Lower leg skin (tissue), 4 donors: ENCODE measurements at regions not wholly inside any gene's neighbourhood (a gene's known extent, or its start where the extent isn't known, plus 50 kb on each side); places are given as distances from the start of the nearest gene placed in this dataset.
A peak's percentile ranks its signal among the peaks of the same experiment; 100 is the strongest.
"Not testable (repeated sequence)": the region's sequence is repeated elsewhere in the genome, so short reads cannot be mapped to it uniquely, and the experiment has no call there.

Experiments used
- DNase-seq, 2 donors: peaks; one replicate each; pipeline ENCODE4 v3.0.0-alpha.2; 2019; ENCODE audit warnings: low spot score in 2 of 2
- H3K4me3 ChIP-seq: fragments of 200-600 bp; sonication (generic); 2 replicates; pipeline ENCODE4 v1.5.1; 2017; ENCODE audit warnings: mild to moderate bottlenecking, low read depth; ENCODE audit not compliant: poor library complexity, severe bottlenecking
- POLR2A ChIP-seq, 2 donors: fragments of 450-650 bp; IDR thresholded peaks; one replicate each; pipeline ENCODE4 v1.6.1; 2016 to 2017; ENCODE audit warnings: antibody characterized with exemption in 2 of 2, mild to moderate bottlenecking in 1 of 2, moderate library complexity in 1 of 2
- WGBS, 2 donors: methylation state at CpG; one replicate each; pipeline ENCODE4 v1.1.5; 2018; 5-methylcytosine and 5-hydroxymethylcytosine counted together
- intact Hi-C: fragments of 100-400 bp; cut with DNase I; formaldehyde crosslinking; loops from one replicate; pipeline ENCODE4 v1.15.0; 2023; ENCODE audit warnings: low total_unique reads
- TF ChIP-seq, protein P1 (sequence below), 3 donors: fragments of 450-650 bp; IDR thresholded peaks; one replicate each; pipeline ENCODE4 v1.5.1; 2016; ENCODE audit warnings: antibody characterized with exemption in 3 of 3, mild to moderate bottlenecking in 3 of 3, moderate library complexity in 2 of 3

DNA sequence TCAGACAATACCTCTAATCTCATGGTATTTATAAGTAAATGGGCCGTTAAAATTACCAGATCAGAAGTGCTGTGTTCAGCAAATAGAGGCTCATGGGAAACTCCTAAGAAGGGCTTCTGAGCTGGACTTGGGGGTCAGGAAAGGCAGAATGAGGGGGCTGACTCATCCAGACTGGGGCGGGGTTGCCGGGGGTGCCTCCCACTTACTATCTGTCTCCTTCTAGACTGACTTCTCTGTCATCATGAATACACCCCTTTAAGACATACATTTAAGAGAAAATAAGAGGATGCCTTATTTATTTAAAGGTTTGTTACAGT lies 96.0 kb upstream of the ERRFI1 start:
- WGBS, 2 donors: 91 to 95% methylated on average over 3 of the region's 3 CpGs
- H3K4me3 ChIP-seq: no peak overlapping the region
- intact Hi-C loops: no loop called here
- TF ChIP-seq POLR2A (IDR thresholded peaks at IDR 0.05): no peak
- DNase-seq: no peak

DNA sequence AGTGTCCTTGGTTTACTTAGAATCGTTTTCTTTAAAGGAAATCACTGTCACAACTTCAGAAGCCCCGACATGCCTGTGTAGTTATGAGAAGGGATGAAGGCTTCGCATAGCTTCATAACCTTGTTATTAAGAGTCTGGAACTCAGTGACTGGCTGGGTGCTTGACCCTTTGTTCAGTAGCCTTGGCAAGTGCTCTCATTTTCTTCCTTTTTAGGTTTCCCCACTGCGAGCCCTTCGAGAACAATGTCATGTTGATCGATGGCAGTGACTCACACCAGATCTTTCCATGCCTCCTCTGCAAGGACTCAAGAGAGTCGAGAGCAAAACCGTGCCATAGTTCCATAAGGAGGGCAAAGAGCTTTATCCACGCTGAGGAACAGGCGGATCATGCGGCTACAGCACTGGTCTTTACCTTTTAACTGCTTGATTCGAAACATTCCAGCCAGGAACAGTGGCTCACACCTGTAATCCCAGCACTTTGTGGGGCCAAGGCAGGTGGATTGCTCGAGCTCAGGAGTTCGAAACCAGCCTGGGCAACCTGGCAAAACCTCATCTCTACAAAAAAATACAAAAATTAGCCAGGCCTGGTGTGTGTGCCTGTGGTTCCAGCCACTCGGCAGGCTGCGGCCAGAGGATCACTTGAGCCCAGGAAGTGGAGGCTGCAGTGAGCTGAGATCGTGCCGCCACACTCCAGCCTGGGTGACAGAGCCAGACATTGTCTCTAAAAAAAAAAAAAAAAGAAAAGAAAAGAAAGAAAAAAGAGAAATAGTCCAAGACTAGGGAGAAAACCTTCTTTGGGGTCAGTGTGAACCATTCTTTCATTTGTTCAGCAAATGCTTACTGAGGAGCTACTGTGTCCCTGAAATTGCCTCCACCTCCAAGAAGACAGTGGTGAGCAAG lies 95.4 kb upstream of the ERRFI1 start:
- DNase-seq: peak in 1 of 2 donors; percentile 58
- intact Hi-C loops: no loop called here
- WGBS, 2 donors: 62 to 71% methylated on average over 18 of the region's 18 CpGs
- TF ChIP-seq POLR2A (IDR thresholded peaks at IDR 0.05): no peak
- TF ChIP-seq, protein P1, sequence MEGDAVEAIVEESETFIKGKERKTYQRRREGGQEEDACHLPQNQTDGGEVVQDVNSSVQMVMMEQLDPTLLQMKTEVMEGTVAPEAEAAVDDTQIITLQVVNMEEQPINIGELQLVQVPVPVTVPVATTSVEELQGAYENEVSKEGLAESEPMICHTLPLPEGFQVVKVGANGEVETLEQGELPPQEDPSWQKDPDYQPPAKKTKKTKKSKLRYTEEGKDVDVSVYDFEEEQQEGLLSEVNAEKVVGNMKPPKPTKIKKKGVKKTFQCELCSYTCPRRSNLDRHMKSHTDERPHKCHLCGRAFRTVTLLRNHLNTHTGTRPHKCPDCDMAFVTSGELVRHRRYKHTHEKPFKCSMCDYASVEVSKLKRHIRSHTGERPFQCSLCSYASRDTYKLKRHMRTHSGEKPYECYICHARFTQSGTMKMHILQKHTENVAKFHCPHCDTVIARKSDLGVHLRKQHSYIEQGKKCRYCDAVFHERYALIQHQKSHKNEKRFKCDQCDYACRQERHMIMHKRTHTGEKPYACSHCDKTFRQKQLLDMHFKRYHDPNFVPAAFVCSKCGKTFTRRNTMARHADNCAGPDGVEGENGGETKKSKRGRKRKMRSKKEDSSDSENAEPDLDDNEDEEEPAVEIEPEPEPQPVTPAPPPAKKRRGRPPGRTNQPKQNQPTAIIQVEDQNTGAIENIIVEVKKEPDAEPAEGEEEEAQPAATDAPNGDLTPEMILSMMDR (IDR thresholded peaks at IDR 0.05): no peak
- no peak overlapping the region for H3K4me3 ChIP-seq

DNA sequence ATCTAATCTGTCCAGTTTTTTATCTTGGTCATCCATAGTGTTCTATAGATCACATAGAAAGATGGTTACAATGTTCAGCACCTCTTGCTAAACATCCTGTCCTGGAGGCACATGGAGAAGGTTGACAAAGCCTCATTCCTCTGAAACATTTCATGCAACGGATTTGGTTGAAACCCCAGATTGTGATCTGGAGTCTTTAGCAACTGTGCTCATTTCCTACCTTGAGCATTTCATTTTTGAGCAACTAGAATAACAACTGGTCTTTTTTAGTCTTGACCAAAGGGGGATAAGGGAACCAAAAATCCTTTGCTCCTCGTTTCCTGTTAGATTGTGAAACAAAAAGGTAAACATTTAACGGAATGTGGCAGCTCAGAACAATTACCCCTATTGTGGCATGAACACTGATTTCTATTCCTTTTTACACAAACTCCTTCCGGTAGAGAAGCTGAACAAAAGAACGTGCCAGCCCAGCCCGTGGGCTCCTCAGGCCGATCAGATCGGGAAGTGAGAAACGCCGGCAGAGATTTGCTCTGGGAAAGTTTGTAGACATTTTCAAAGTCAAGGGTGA lies 94.7 kb upstream of the ERRFI1 start:
- 54 to 63% methylated on average over 10 of the region's 10 CpGs for WGBS, 2 donors
- intact Hi-C loops: no loop called here
- no peak overlapping the region for H3K4me3 ChIP-seq
- DNase-seq: no peak
- no peak for TF ChIP-seq POLR2A (IDR thresholded peaks at IDR 0.05)
- TF ChIP-seq, protein P1 (IDR thresholded peaks at IDR 0.05): no peak

DNA sequence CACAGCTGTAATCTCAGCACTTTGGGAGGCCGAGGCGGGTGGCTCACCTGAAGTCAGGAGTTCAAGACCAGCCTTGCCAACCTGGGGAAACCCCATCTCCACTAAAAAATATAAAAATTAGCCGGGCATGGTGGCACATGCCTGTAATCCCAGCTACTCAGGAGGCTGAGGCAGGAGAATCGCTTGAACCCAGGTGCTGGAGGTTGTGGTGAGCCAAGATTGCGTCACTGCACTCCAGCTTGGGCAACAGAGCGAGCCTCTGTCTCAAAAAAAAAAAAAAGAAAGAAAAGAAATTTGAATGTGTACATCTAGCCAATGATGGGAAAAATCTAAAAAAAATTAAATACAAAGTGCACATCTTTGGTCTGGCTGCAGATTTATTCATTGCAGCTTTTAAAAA lies 92.6 kb upstream of the ERRFI1 start:
- intact Hi-C loops, H3K4me3 ChIP-seq, DNase-seq: not testable (repeated sequence)
- WGBS, 2 donors: 72 to 77% methylated on average over 6 of the region's 6 CpGs

DNA sequence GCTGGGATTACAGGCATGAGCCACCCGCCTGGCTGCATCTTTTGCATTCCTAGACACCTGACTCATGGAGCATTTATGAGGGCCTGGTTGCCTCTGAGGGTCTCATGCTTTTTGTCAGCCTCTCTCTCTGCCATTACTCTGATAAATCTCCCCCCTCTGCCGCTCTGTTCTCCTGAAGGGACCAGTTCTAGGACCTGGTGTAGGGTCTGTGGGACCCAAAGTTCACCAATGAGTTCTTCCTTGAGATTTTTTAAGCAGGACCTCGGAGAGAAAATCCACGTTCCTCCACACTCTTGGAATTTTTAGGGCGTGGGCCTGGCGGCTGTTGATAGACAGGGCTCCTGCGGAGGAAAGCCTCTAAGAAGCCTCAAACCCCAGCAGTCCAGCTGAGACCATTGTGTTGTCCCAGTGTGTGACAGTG lies 91.9 kb upstream of the ERRFI1 start:
- WGBS, 2 donors: 91 to 93% methylated on average over 7 of the region's 7 CpGs
- no peak overlapping the region for H3K4me3 ChIP-seq
- no peak for TF ChIP-seq POLR2A (IDR thresholded peaks at IDR 0.05)
- TF ChIP-seq, protein P1 (IDR thresholded peaks at IDR 0.05): no peak
- DNase-seq: no peak
- intact Hi-C loops: no loop called here

DNA sequence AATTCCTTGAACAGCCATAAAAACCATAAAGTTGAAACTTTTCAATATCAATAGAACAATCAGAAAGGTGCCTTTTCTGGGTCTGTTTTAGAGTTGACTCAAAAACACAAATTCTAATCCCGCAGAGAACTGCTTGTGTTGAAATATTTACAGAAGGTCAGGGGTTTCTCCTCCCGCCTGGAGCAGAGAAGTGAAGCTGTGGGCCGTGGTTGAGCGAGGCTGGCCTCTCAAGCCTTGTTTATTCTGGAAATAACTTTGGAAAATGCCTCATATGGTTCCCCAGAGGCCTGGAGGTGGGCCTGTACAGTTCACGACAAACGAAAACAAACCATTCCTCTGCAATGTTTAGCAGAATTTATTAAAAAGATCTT lies 90.8 kb upstream of the ERRFI1 start:
- H3K4me3 ChIP-seq: no peak overlapping the region
- intact Hi-C loops: no loop called here
- DNase-seq: peak in 1 of 2 donors; percentile 62
- TF ChIP-seq POLR2A (IDR thresholded peaks at IDR 0.05): no peak
- TF ChIP-seq, protein P1 (IDR thresholded peaks at IDR 0.05): no peak
- WGBS, 2 donors: 33 to 44% methylated on average over 6 of the region's 6 CpGs

DNA sequence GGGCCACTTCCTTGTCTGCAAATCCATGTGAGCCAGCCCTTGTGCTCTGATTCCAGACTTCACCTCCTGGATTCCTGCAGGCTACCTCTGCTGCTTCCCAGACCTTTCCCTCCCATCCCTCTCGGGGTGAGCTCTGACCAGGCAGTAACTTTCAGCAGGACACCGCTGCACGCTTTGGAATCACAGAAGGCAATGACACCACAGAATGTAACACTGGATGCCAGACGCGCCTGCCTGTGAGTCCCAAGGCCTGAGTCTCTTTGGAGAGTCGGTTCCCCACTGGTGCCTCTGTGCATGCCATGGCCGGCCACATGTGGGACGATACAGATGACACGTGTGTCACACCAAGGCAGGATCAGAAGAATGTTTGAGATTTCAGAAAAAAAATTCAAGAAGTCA lies 89.7 kb upstream of the ERRFI1 start:
- TF ChIP-seq POLR2A (IDR thresholded peaks at IDR 0.05): no peak
- TF ChIP-seq, protein P1 (IDR thresholded peaks at IDR 0.05): no peak
- intact Hi-C loops: no loop called here
- no peak for DNase-seq
- 86 to 87% methylated on average over 9 of the region's 9 CpGs for WGBS, 2 donors
- H3K4me3 ChIP-seq: no peak overlapping the region
